GM23338 (cell line): ENCODE measurements at regions not wholly inside any gene's neighbourhood (a gene's known extent, or its start where the extent isn't known, plus 50 kb on each side); places are given as distances from the start of the nearest gene placed in this dataset.

Experiments
- CREB1 ChIP-seq: fragments of 250-450 bp; sonication (Bioruptor Pico); IDR thresholded peaks from 2 replicates; pipeline ENCODE4 v1.5.0; 2020; ENCODE audit warnings: low read depth, mild to moderate bottlenecking, moderate library complexity
- CTCF ChIP-seq, 2 experiments: fragments of 200-600 bp in 1 of 2; sonication (generic) in 1 of 2; conservative IDR thresholded peaks; 2 replicates each; pipeline versions ENCODE4 v1.5.1 to v1.6.1; 2016 to 2017; ENCODE audit warnings: antibody characterized with exemption in 2 of 2, low read depth in 2 of 2, mild to moderate bottlenecking in 2 of 2, moderate library complexity in 1 of 2
- ETS1 ChIP-seq: IDR thresholded peaks from 2 replicates; pipeline ENCODE4 v1.6.1; 2016; ENCODE audit warnings: antibody characterized with exemption
- EZH2 ChIP-seq: fragments of 200-600 bp; sonication (generic); IDR thresholded peaks from one replicate; pipeline ENCODE4 v1.8.0; 2017; ENCODE audit warnings: antibody characterized with exemption, mild to moderate bottlenecking, low read depth; ENCODE audit not compliant: unreplicated experiment
- EZH2phosphoT487 ChIP-seq: fragments of 200-600 bp; sonication (generic); IDR thresholded peaks from one replicate; pipeline ENCODE4 v1.8.1; 2018; ENCODE audit warnings: antibody characterized with exemption; ENCODE audit not compliant: unreplicated experiment
- POLR2AphosphoS5 ChIP-seq: IDR thresholded peaks from 2 replicates; pipeline ENCODE4 v1.6.1; 2016; ENCODE audit warnings: antibody characterized with exemption, low read depth
- REST ChIP-seq: IDR thresholded peaks from one replicate; pipeline ENCODE4 v1.6.1; 2018; ENCODE audit warnings: antibody characterized with exemption; ENCODE audit not compliant: unreplicated experiment
- STAT1 ChIP-seq: IDR thresholded peaks from one replicate; pipeline ENCODE4 v1.6.1; 2016; ENCODE audit warnings: antibody characterized with exemption; ENCODE audit not compliant: unreplicated experiment
- ZNF331 ChIP-seq: fragments of 250-450 bp; sonication (Bioruptor Pico); IDR thresholded peaks from 2 replicates; pipeline ENCODE4 v1.5.0; 2020; ENCODE audit warnings: low read depth, mild to moderate bottlenecking, moderate library complexity

- TF ChIP-seq CTCF (conservative IDR thresholded peaks at IDR 0.05; ENCODE audit: low read depth in 2 of 2) (no peak), REST (no peak), EZH2 (no peak), CREB1 (CRISPR knock-in tag) (no peak), POLR2AphosphoS5 (no peak), EZH2phosphoT487 (no peak), ETS1 (no peak), ZNF331 (CRISPR knock-in tag) (no peak), STAT1 (no peak)
Observed at GRCh38 chr6:164195278-164195941, 780.9 kb downstream of the QKI start.
